ENCODE measurements at regions not wholly inside any gene's neighbourhood (a gene's known extent, or its start where the extent isn't known, plus 50 kb on each side); places are given as distances from the start of the nearest gene placed in this dataset.

DNA sequence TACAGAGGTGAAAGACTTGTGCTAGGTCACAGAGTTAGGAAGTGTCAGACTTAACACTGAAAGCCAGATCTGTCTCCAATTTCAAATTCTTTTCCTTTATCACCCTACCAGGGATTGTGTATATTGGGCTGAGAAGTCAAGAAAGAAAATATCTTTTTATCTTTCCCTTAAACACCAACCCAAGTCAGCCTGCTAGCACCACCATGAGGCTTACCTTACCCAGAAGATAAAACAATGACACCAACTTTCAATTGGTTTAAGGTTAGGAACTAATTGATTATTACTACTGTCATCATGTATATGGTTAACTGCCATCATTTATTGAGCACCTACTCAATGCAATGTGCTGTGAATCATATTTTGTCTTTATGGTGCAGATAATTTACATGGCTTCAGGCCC lies 178.9 kb upstream of the FOXD3 start:
- H3K9me3 ChIP-seq (replicated peaks; ENCODE audit: control insufficient read depth, insufficient read depth, low read length): no peaks in the 10 kb centered on the region
- H3K27ac ChIP-seq (ENCODE audit: control insufficient read depth, insufficient read depth): no peak overlapping the region
- BruUV-seq (replicated peaks): no TSS peak
- H3K79me2 ChIP-seq (ENCODE audit: control insufficient read depth, insufficient read depth, low read length): no peaks in the 10 kb centered on the region
- SMC1A ChIA-PET (ENCODE audit: uncharacterized antibody, unreplicated experiment): interaction anchor here (0.6 to 1.2 kb wide), 3 partner anchors 9 to 301 kb away, joined by 3 to 4 read pairs (median 3); no protein-coding TSS in a partner anchor
- POLR2A ChIA-PET: no interaction called here
- intact Hi-C loops (cut with micrococcal nuclease; ENCODE audit: unreplicated experiment): no loop called here
- H3K4me1 ChIP-seq (ENCODE audit: control insufficient read depth, insufficient read depth, low read length): no peaks in the 10 kb centered on the region
- TF ChIP-seq SREBF1 (IDR thresholded peaks at IDR 0.05; ENCODE audit: low read length): no peak
- no peak for TF ChIP-seq TCF7 (IDR thresholded peaks at IDR 0.05; ENCODE audit: borderline replicate concordance)
- TF ChIP-seq POLR2A (IDR thresholded peaks at IDR 0.05; ENCODE audit: low read depth, low read length): no peak
- TF ChIP-seq TAF1 (IDR thresholded peaks at IDR 0.05; ENCODE audit: borderline replicate concordance, low read depth, low read length): no peak
- TF ChIP-seq SREBF2 (IDR thresholded peaks at IDR 0.05; ENCODE audit: low read length): no peak
- no peak for TF ChIP-seq POLR2AphosphoS5 (IDR thresholded peaks at IDR 0.05; ENCODE audit: low read length)
- TF ChIP-seq, protein P1, sequence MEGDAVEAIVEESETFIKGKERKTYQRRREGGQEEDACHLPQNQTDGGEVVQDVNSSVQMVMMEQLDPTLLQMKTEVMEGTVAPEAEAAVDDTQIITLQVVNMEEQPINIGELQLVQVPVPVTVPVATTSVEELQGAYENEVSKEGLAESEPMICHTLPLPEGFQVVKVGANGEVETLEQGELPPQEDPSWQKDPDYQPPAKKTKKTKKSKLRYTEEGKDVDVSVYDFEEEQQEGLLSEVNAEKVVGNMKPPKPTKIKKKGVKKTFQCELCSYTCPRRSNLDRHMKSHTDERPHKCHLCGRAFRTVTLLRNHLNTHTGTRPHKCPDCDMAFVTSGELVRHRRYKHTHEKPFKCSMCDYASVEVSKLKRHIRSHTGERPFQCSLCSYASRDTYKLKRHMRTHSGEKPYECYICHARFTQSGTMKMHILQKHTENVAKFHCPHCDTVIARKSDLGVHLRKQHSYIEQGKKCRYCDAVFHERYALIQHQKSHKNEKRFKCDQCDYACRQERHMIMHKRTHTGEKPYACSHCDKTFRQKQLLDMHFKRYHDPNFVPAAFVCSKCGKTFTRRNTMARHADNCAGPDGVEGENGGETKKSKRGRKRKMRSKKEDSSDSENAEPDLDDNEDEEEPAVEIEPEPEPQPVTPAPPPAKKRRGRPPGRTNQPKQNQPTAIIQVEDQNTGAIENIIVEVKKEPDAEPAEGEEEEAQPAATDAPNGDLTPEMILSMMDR (IDR thresholded peaks at IDR 0.05 in 2 of 3, conservative IDR thresholded peaks at IDR 0.05 in 1 of 3; ENCODE audit: control insufficient read depth in 2 of 3, extremely low read depth in 1 of 3, insufficient read depth in 1 of 3, low read depth in 3 of 3, low read length in 3 of 3): peak in 2 of 3 experiments; percentile 11 to 26; a peak in 1 of 6 replicates
- TF ChIP-seq RCOR1 (conservative IDR thresholded peaks at IDR 0.05; ENCODE audit: low read depth, low read length): no peak
- TF ChIP-seq ZZZ3 (IDR thresholded peaks at IDR 0.05; ENCODE audit: control insufficient read depth, insufficient read length, low read depth): no peak
- no peak for TF ChIP-seq NFYB (IDR thresholded peaks at IDR 0.05; ENCODE audit: insufficient read depth, low read depth, low read length)
- no peak for TF ChIP-seq GABPA (IDR thresholded peaks at IDR 0.05; ENCODE audit: low read depth)
- no peak for TF ChIP-seq CREB1 (IDR thresholded peaks at IDR 0.05; ENCODE audit: low read depth)
- TF ChIP-seq, protein P2, sequence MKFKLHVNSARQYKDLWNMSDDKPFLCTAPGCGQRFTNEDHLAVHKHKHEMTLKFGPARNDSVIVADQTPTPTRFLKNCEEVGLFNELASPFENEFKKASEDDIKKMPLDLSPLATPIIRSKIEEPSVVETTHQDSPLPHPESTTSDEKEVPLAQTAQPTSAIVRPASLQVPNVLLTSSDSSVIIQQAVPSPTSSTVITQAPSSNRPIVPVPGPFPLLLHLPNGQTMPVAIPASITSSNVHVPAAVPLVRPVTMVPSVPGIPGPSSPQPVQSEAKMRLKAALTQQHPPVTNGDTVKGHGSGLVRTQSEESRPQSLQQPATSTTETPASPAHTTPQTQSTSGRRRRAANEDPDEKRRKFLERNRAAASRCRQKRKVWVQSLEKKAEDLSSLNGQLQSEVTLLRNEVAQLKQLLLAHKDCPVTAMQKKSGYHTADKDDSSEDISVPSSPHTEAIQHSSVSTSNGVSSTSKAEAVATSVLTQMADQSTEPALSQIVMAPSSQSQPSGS (IDR thresholded peaks at IDR 0.05; ENCODE audit: low read length): no peak
- peak; percentile 49 for TF ChIP-seq RAD21 (IDR thresholded peaks at IDR 0.05; ENCODE audit: insufficient read depth, low read depth, low read length)
- no peak for TF ChIP-seq BHLHE40 (IDR thresholded peaks at IDR 0.05; ENCODE audit: borderline replicate concordance in 1 of 2, low read depth in 2 of 2, low read length in 1 of 2)
- CTCF ChIA-PET: no interaction called here
- in situ Hi-C loops (cut with MboI): loop anchor here (10.0 kb wide), 1 partner anchor 179 kb away; no protein-coding TSS in a partner anchor
- no peaks in the 10 kb centered on the region; a peak in 1 of 4 replicates for H3K27me3 ChIP-seq (replicated peaks in 1 of 2; ENCODE audit: control insufficient read depth in 2 of 2, insufficient read depth in 2 of 2, low read length in 1 of 2)
- H3K36me3 ChIP-seq (ENCODE audit: control insufficient read depth in 2 of 2, insufficient read depth in 2 of 2, low read length in 1 of 2): no peaks in the 10 kb centered on the region
- H4K20me1 ChIP-seq (ENCODE audit: control insufficient read depth, insufficient read depth): no peaks in the 10 kb centered on the region
- no peak overlapping the region for H2AFZ ChIP-seq (ENCODE audit: control insufficient read depth, low read depth, low read length)
- H3K4me2 ChIP-seq (ENCODE audit: control insufficient read depth, insufficient read depth): no peak overlapping the region
- RAD21 ChIA-PET (ENCODE audit: unreplicated experiment): interaction anchor here (1.3 kb wide), 1 partner anchor 179 kb away, joined by 3 read pairs; no protein-coding TSS in a partner anchor
- no peak overlapping the region for H3K4me3 ChIP-seq
- DNase-seq (ENCODE audit: low read depth, low spot score): no peak
- no peak overlapping the region for H3K9ac ChIP-seq (ENCODE audit: control insufficient read depth, insufficient read depth, low read length)
- peak; percentile 31 for FAIRE-seq
- no peak for ATAC-seq
